Embryonic facial prominence (tissue), 1 donor: ENCODE measurements at regions not wholly inside any gene's neighbourhood (a gene's known extent, or its start where the extent isn't known, plus 50 kb on each side); places are given as distances from the start of the nearest gene placed in this dataset.
A peak's percentile ranks its signal among the peaks of the same experiment; 100 is the strongest.
"Not testable (repeated sequence)": the region's sequence is repeated elsewhere in the genome, so short reads cannot be mapped to it uniquely, and the experiment has no call there.

Experiments
- DNase-seq: peaks from one replicate; pipeline ENCODE4 v3.0.0-alpha.2; 2016; ENCODE audit errors: extremely low spot score

GRCh38 chr9:36461323-36461722 lies 61.3 kb upstream of the RNF38 start:
- no peak for DNase-seq

GRCh38 chr9:36458430-36458915 lies 58.4 kb upstream of the RNF38 start:
- DNase-seq: not testable (repeated sequence)

- DNase-seq: no peak
These were observed 57.9 kb upstream of the RNF38 start for GRCh38 chr9:36457836-36458429.

GRCh38 chr9:36456480-36457065 lies 56.5 kb upstream of the RNF38 start:
- DNase-seq: no peak

- no peak for DNase-seq
These were observed 51.9 kb upstream of the RNF38 start for GRCh38 chr9:36451949-36452348.

GRCh38 chr9:36450110-36450732 lies 50.2 kb upstream of the RNF38 start:
- peak; percentile 27 for DNase-seq
